ENCODE measurements at regions not wholly inside any gene's neighbourhood (a gene's known extent, or its start where the extent isn't known, plus 50 kb on each side); places are given as distances from the start of the nearest gene placed in this dataset.

GRCh38 chr7:84474436-84474835, 279.8 kb upstream of the SEMA3A start:
- ChIA-PET POLR2A (no interaction called here), CTCF (no interaction called here)
- Histone ChIP-seq H3K4me1 (ENCODE audit: control insufficient read depth in 2 of 2, insufficient read depth in 2 of 2, low read length in 2 of 2) (no peaks in the 10 kb centered on the region), H3K9me3 (ENCODE audit: control insufficient read depth in 2 of 3, low read length in 3 of 3) (no peaks in the 10 kb centered on the region), H3K36me3 (ENCODE audit: control insufficient read depth in 2 of 3, insufficient read depth in 3 of 3, low read length in 3 of 3) (no peaks in the 10 kb centered on the region), H3K27me3 (ENCODE audit: control insufficient read depth in 2 of 2, insufficient read depth in 2 of 2, low read length in 2 of 2) (no peaks in the 10 kb centered on the region), H3K27ac (ENCODE audit: low read depth, low read length) (no peak overlapping the region), H3K4me3 (ENCODE audit: low read length) (no peak overlapping the region)
- no peak for DNase-seq
- intact Hi-C loops (cut with micrococcal nuclease): no loop called here
- no peak overlapping the region for H3K27ac Mint-ChIP-seq
- H3K4me1 Mint-ChIP-seq: no peaks in the 10 kb centered on the region
- H3K27me3 Mint-ChIP-seq: peaks cover 0 to 23% (median 0%) of the 10 kb centered on the region in 5 donors
- H3K36me3 Mint-ChIP-seq: no peaks in the 10 kb centered on the region
- H3K4me3 Mint-ChIP-seq: no peak overlapping the region
- H3K9me3 Mint-ChIP-seq: no peaks in the 10 kb centered on the region
- ATAC-seq: no peak

DNA sequence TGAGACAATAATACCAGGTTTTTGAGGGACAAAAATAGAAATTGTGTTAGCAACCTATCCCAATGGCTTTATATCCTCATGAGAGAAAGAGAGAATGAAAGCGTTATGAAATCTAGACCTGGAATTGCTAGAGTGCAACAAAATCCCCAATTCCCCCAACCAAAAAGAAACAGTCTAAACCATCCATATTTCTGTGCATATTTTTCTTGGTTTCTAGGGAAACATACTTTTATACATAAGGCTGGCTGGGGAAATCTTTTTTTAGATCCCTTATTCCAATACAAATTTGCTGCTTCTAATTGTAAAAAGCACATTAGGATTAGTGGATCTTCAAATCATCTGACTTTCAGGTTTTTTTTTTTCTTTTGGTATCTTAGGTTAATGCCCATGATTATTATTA, 277.0 kb upstream of the SEMA3A start:
- H3K27me3 ChIP-seq (ENCODE audit: control insufficient read depth in 2 of 2, insufficient read depth in 2 of 2, low read length in 2 of 2): no peaks in the 10 kb centered on the region
- ChIA-PET POLR2A (no interaction called here), CTCF (no interaction called here)
- no peak overlapping the region for H3K4me3 ChIP-seq (ENCODE audit: low read length)
- Mint-ChIP-seq H3K4me3 (no peak overlapping the region), H3K9me3 (no peaks in the 10 kb centered on the region), H3K27ac (no peak overlapping the region), H3K36me3 (no peaks in the 10 kb centered on the region), H3K4me1 (no peaks in the 10 kb centered on the region), H3K27me3 (peaks cover 0 to 23% (median 0%) of the 10 kb centered on the region in 5 donors)
- DNase-seq (no peak), ATAC-seq (no peak)
- H3K36me3 ChIP-seq (ENCODE audit: control insufficient read depth in 2 of 3, insufficient read depth in 3 of 3, low read length in 3 of 3): no peaks in the 10 kb centered on the region
- H3K27ac ChIP-seq (ENCODE audit: low read depth, low read length): no peak overlapping the region
- H3K4me1 ChIP-seq (ENCODE audit: control insufficient read depth in 2 of 2, insufficient read depth in 2 of 2, low read length in 2 of 2): no peaks in the 10 kb centered on the region
- no peaks in the 10 kb centered on the region for H3K9me3 ChIP-seq (ENCODE audit: control insufficient read depth in 2 of 3, low read length in 3 of 3)
- intact Hi-C loops (cut with micrococcal nuclease): no loop called here

DNA sequence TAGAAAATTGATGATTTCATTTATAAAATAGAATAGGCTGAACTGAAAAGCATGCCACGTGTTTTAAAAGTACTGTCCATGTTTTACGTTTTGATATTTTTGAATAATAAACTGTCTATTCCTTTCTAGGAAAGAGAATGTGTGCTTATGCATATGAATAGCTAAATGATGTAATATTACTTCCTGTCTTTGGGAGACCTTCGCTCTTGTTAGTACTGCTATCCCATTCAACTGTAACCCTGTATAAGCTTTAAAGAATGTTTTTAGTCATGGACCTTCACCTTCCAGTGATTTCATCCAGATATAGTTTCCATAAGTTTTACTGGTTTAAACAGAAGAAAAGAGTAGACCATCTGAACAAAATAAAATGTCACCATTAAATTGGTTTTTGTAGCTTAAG, 274.4 kb upstream of the SEMA3A start:
- ChIA-PET POLR2A (no interaction called here), CTCF (no interaction called here)
- Histone ChIP-seq H3K27me3 (ENCODE audit: control insufficient read depth in 2 of 2, insufficient read depth in 2 of 2, low read length in 2 of 2) (no peaks in the 10 kb centered on the region), H3K4me3 (ENCODE audit: low read length) (no peak overlapping the region), H3K36me3 (ENCODE audit: control insufficient read depth in 2 of 3, insufficient read depth in 3 of 3, low read length in 3 of 3) (no peaks in the 10 kb centered on the region), H3K27ac (ENCODE audit: low read depth, low read length) (no peak overlapping the region), H3K4me1 (ENCODE audit: control insufficient read depth in 2 of 2, insufficient read depth in 2 of 2, low read length in 2 of 2) (no peaks in the 10 kb centered on the region), H3K9me3 (ENCODE audit: control insufficient read depth in 2 of 3, low read length in 3 of 3) (no peaks in the 10 kb centered on the region)
- H3K4me3 Mint-ChIP-seq: no peak overlapping the region
- H3K4me1 Mint-ChIP-seq: no peaks in the 10 kb centered on the region
- ATAC-seq (no peak), DNase-seq (no peak)
- intact Hi-C loops (cut with micrococcal nuclease): no loop called here
- H3K27ac Mint-ChIP-seq: no peak overlapping the region
- H3K36me3 Mint-ChIP-seq: no peaks in the 10 kb centered on the region
- peaks cover 0 to 9% (median 0%) of the 10 kb centered on the region in 5 donors for H3K27me3 Mint-ChIP-seq
- no peaks in the 10 kb centered on the region for H3K9me3 Mint-ChIP-seq

DNA sequence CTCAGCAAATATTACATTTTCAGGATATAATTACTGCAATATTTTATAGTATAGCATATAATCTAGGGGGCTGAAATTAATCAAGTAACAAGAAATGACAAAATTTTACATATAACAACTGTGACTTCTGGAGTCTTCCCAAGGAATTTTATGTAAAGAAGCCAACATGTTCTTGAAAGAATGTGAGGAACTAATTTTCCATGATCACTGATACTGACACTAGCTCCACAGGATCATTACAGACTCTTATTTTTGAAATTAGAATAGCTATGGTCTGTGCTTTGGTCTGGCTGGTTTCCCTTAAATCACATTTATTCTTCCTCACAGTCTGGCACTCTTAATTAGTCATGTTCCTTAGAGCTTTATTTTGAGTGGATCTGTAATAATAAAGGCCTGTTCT, 267.7 kb upstream of the SEMA3A start:
- intact Hi-C loops (cut with micrococcal nuclease): no loop called here
- no peaks in the 10 kb centered on the region for H3K27me3 Mint-ChIP-seq
- POLR2A ChIA-PET: no interaction called here

GRCh38 chr7:84461093-84461492, 266.5 kb upstream of the SEMA3A start:
- no peaks in the 10 kb centered on the region for H3K9me3 ChIP-seq (ENCODE audit: control insufficient read depth in 2 of 3, low read length in 3 of 3)
- Mint-ChIP-seq H3K36me3 (no peaks in the 10 kb centered on the region), H3K4me3 (no peak overlapping the region), H3K27me3 (no peaks in the 10 kb centered on the region), H3K9me3 (no peaks in the 10 kb centered on the region), H3K27ac (no peak overlapping the region), H3K4me1 (no peaks in the 10 kb centered on the region)
- CTCF ChIA-PET: no interaction called here
- H3K4me3 ChIP-seq (ENCODE audit: low read length): no peak overlapping the region
- intact Hi-C loops (cut with micrococcal nuclease): no loop called here
- no peak for ATAC-seq
- no peaks in the 10 kb centered on the region for H3K36me3 ChIP-seq (ENCODE audit: control insufficient read depth in 2 of 3, insufficient read depth in 3 of 3, low read length in 3 of 3)
- no peak overlapping the region for H3K27ac ChIP-seq (ENCODE audit: low read depth, low read length)
- DNase-seq: no peak
- no peaks in the 10 kb centered on the region for H3K27me3 ChIP-seq (ENCODE audit: control insufficient read depth in 2 of 2, insufficient read depth in 2 of 2, low read length in 2 of 2)
- POLR2A ChIA-PET: no interaction called here
- H3K4me1 ChIP-seq (ENCODE audit: control insufficient read depth in 2 of 2, insufficient read depth in 2 of 2, low read length in 2 of 2): no peaks in the 10 kb centered on the region

More for the DNA sequence above, 267.7 kb upstream of the SEMA3A start:
- ATAC-seq (no peak), DNase-seq (no peak)
- Mint-ChIP-seq H3K36me3 (no peaks in the 10 kb centered on the region), H3K27ac (no peak overlapping the region), H3K4me1 (no peaks in the 10 kb centered on the region), H3K9me3 (no peaks in the 10 kb centered on the region), H3K4me3 (no peak overlapping the region)
- H3K4me1 ChIP-seq (ENCODE audit: control insufficient read depth in 2 of 2, insufficient read depth in 2 of 2, low read length in 2 of 2): no peaks in the 10 kb centered on the region
- no peaks in the 10 kb centered on the region for H3K36me3 ChIP-seq (ENCODE audit: control insufficient read depth in 2 of 3, insufficient read depth in 3 of 3, low read length in 3 of 3)
- no peak overlapping the region for H3K27ac ChIP-seq (ENCODE audit: low read depth, low read length)
- no peaks in the 10 kb centered on the region for H3K27me3 ChIP-seq (ENCODE audit: control insufficient read depth in 2 of 2, insufficient read depth in 2 of 2, low read length in 2 of 2)
- no peak overlapping the region for H3K4me3 ChIP-seq (ENCODE audit: low read length)
- H3K9me3 ChIP-seq (ENCODE audit: control insufficient read depth in 2 of 3, low read length in 3 of 3): no peaks in the 10 kb centered on the region
- CTCF ChIA-PET: no interaction called here

- Mint-ChIP-seq H3K36me3 (no peaks in the 10 kb centered on the region), H3K9me3 (no peaks in the 10 kb centered on the region), H3K27ac (no peak overlapping the region), H3K27me3 (no peaks in the 10 kb centered on the region), H3K4me3 (no peak overlapping the region), H3K4me1 (no peaks in the 10 kb centered on the region)
- DNase-seq (no peak), ATAC-seq (no peak)
- ChIA-PET POLR2A (no interaction called here), CTCF (interaction anchor here (0.6 to 0.7 kb wide), 2 partner anchors 110 to 479 kb away, joined by 3 to 6 read pairs; no protein-coding TSS in a partner anchor)
- Histone ChIP-seq H3K4me3 (ENCODE audit: low read length) (no peak overlapping the region), H3K27ac (ENCODE audit: low read depth, low read length) (no peak overlapping the region), H3K9me3 (ENCODE audit: control insufficient read depth in 2 of 3, low read length in 3 of 3) (no peaks in the 10 kb centered on the region), H3K27me3 (ENCODE audit: control insufficient read depth in 2 of 2, insufficient read depth in 2 of 2, low read length in 2 of 2) (no peaks in the 10 kb centered on the region), H3K36me3 (ENCODE audit: control insufficient read depth in 2 of 3, insufficient read depth in 3 of 3, low read length in 3 of 3) (no peaks in the 10 kb centered on the region), H3K4me1 (ENCODE audit: control insufficient read depth in 2 of 2, insufficient read depth in 2 of 2, low read length in 2 of 2) (no peaks in the 10 kb centered on the region)
- intact Hi-C loops (cut with micrococcal nuclease): loop anchor here (2.0 to 5.0 kb wide), 2 partner anchors 267 to 478 kb away; no protein-coding TSS in a partner anchor
Measured at GRCh38 chr7:84455788-84456187, 261.2 kb upstream of the SEMA3A start.

DNA sequence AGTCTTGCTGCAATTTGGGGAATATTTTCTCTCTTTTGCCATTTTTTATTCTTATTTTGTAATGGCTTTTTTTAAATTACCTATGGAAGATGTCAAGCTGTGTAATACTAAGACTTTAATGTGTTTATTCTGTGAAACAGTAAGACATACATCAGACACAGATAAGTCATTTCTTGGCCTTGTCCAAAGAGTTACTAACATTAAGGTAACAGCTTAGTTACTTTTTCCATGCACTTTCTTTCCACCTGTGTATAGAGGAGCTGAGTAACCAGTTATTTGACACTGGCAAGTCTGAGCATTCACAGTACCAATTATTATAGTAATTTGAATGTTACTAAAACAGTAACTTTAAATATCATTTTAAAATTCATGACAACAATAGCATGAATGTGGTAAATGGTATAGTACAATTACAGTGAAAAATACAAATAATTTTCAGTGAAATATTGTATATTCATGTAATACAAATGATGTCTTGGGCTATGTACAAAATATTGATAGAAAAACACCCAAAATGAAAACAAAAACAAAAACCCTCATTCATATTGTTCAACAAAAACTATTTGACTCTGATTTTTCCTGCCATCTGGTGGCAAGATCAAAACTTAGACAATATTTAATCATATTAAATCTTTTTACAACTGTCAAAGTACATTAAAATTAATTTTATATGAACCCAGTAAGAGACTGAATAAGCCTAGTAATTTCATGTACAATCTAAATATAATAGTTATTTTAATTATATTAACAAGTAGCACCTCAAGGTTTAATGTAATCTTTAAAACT, 259.8 kb upstream of the SEMA3A start:
- Mint-ChIP-seq H3K4me3 (no peak overlapping the region), H3K4me1 (no peaks in the 10 kb centered on the region), H3K27me3 (no peaks in the 10 kb centered on the region), H3K27ac (no peak overlapping the region), H3K9me3 (no peaks in the 10 kb centered on the region), H3K36me3 (no peaks in the 10 kb centered on the region)
- H3K36me3 ChIP-seq (ENCODE audit: control insufficient read depth in 2 of 3, insufficient read depth in 3 of 3, low read length in 3 of 3): no peaks in the 10 kb centered on the region
- H3K4me1 ChIP-seq (ENCODE audit: control insufficient read depth in 2 of 2, insufficient read depth in 2 of 2, low read length in 2 of 2): no peaks in the 10 kb centered on the region
- H3K9me3 ChIP-seq (ENCODE audit: control insufficient read depth in 2 of 3, low read length in 3 of 3): no peaks in the 10 kb centered on the region
- no peak overlapping the region for H3K4me3 ChIP-seq (ENCODE audit: low read length)
- ATAC-seq (no peak), DNase-seq (no peak)
- ChIA-PET POLR2A (no interaction called here), CTCF (interaction anchor here (0.8 kb wide), 1 partner anchor 480 kb away, joined by 4 read pairs; no protein-coding TSS in a partner anchor)
- H3K27ac ChIP-seq (ENCODE audit: low read depth, low read length): no peak overlapping the region
- intact Hi-C loops (cut with micrococcal nuclease): loop anchor here in 1 of 2 donors (1.0 to 2.0 kb wide), 2 partner anchors 266 to 478 kb away; no protein-coding TSS in a partner anchor
- H3K27me3 ChIP-seq (ENCODE audit: control insufficient read depth in 2 of 2, insufficient read depth in 2 of 2, low read length in 2 of 2): no peaks in the 10 kb centered on the region

All from naive thymus-derived CD4-positive, alpha-beta T cell (primary cell).